ENCODE measurements at regions not wholly inside any gene's neighbourhood (a gene's known extent, or its start where the extent isn't known, plus 50 kb on each side); places are given as distances from the start of the nearest gene placed in this dataset.

DNA sequence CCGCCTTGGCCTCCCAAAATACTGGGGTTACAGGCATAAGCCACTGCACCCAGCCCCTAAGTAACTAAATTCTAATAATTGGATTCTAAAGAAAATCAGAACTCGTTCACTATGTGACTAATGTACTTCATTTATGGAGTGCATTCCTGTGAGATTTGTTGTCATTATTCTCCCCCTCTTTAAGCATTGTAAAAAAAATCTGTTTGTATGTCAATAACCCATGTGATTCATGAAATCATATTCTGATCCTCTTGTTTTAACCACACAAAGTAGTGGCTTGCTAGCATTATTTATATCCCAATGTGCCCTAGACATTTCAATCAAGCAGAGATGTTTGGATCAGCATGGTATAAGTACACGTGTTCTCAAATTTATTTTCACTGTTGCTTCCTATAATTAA, 78.2 kb upstream of the OSBPL8 start:
- no peaks in the 10 kb centered on the region for H3K9me3 ChIP-seq (replicated peaks; ENCODE audit: control insufficient read depth, insufficient read depth, low read length)
- no peak overlapping the region for H3K27ac ChIP-seq (ENCODE audit: control insufficient read depth, insufficient read depth)
- no peaks in the 10 kb centered on the region for H4K20me1 ChIP-seq (ENCODE audit: control insufficient read depth, insufficient read depth)
- no peak overlapping the region for H3K4me2 ChIP-seq (ENCODE audit: control insufficient read depth, insufficient read depth)
- H3K4me1 ChIP-seq (ENCODE audit: control insufficient read depth, insufficient read depth, low read length): no peaks in the 10 kb centered on the region
- RAD21 ChIA-PET (ENCODE audit: unreplicated experiment): no interaction called here
- DNase-seq (ENCODE audit: low read depth, low spot score): no peak
- POLR2A ChIA-PET: interaction anchor here (0.7 kb wide), 2 partner anchors 486 to 868 kb away, joined by 5 to 7 read pairs; no protein-coding TSS in a partner anchor
- SMC1A ChIA-PET (ENCODE audit: uncharacterized antibody, unreplicated experiment): no interaction called here
- no peak for ATAC-seq
- no peaks in the 10 kb centered on the region for H3K27me3 ChIP-seq (replicated peaks in 1 of 2; ENCODE audit: control insufficient read depth in 2 of 2, insufficient read depth in 2 of 2, low read length in 1 of 2)
- intact Hi-C loops (cut with micrococcal nuclease; ENCODE audit: unreplicated experiment): no loop called here
- 24% methylated on average over 3 of the region's 3 CpGs for WGBS (ENCODE audit: insufficient coverage, insufficient replicate concordance, low lambda C conversion rate, missing lambda C conversion rate)
- no peaks in the 10 kb centered on the region for H3K36me3 ChIP-seq (ENCODE audit: control insufficient read depth in 2 of 2, insufficient read depth in 2 of 2, low read length in 1 of 2)
- BruUV-seq (replicated peaks): no TSS peak
- CTCF ChIA-PET: interaction anchor here (1.1 kb wide), 1 partner anchor 16 kb away, joined by 3 read pairs; no protein-coding TSS in a partner anchor
- no peak overlapping the region for H3K4me3 ChIP-seq
- FAIRE-seq: no peak
- H2AFZ ChIP-seq (ENCODE audit: control insufficient read depth, low read depth, low read length): no peak overlapping the region
- H3K9ac ChIP-seq (ENCODE audit: control insufficient read depth, insufficient read depth, low read length): no peak overlapping the region
- in situ Hi-C loops (cut with MboI): no loop called here
- TF ChIP-seq, protein P1, sequence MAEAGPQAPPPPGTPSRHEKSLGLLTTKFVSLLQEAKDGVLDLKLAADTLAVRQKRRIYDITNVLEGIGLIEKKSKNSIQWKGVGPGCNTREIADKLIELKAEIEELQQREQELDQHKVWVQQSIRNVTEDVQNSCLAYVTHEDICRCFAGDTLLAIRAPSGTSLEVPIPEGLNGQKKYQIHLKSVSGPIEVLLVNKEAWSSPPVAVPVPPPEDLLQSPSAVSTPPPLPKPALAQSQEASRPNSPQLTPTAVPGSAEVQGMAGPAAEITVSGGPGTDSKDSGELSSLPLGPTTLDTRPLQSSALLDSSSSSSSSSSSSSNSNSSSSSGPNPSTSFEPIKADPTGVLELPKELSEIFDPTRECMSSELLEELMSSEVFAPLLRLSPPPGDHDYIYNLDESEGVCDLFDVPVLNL (IDR thresholded peaks at IDR 0.05; ENCODE audit: low read depth, low read length): no peak
- TF ChIP-seq RB1 (IDR thresholded peaks at IDR 0.05; ENCODE audit: borderline replicate concordance) (no peak), LARP7 (IDR thresholded peaks at IDR 0.05) (no peak), POU2F2 (IDR thresholded peaks at IDR 0.05; ENCODE audit: borderline replicate concordance, low read depth, low read length) (no peak), CREB1 (IDR thresholded peaks at IDR 0.05; ENCODE audit: low read depth) (no peak), MEF2B (IDR thresholded peaks at IDR 0.05; ENCODE audit: partially characterized antibody, poor library complexity, severe bottlenecking) (no peak), ZNF274 (IDR thresholded peaks at IDR 0.05; ENCODE audit: insufficient read depth, insufficient read length) (no peak), POLR2AphosphoS5 (IDR thresholded peaks at IDR 0.05; ENCODE audit: low read length) (no peak), FOXK2 (IDR thresholded peaks at IDR 0.05) (no peak)
- no peaks in the 10 kb centered on the region for H3K79me2 ChIP-seq (ENCODE audit: control insufficient read depth, insufficient read depth, low read length)
